HG02852 (cell line): ENCODE measurements at regions not wholly inside any gene's neighbourhood (a gene's known extent, or its start where the extent isn't known, plus 50 kb on each side); places are given as distances from the start of the nearest gene placed in this dataset.
A peak's percentile ranks its signal among the peaks of the same experiment; 100 is the strongest.

Experiments
- ATAC-seq: cut with Tn5 transposase; IDR thresholded peaks from one replicate; pipeline ENCODE4 v1.9.1; 2021; ENCODE audit warnings: mild to moderate bottlenecking, moderate library complexity; ENCODE audit not compliant: unreplicated experiment

DNA sequence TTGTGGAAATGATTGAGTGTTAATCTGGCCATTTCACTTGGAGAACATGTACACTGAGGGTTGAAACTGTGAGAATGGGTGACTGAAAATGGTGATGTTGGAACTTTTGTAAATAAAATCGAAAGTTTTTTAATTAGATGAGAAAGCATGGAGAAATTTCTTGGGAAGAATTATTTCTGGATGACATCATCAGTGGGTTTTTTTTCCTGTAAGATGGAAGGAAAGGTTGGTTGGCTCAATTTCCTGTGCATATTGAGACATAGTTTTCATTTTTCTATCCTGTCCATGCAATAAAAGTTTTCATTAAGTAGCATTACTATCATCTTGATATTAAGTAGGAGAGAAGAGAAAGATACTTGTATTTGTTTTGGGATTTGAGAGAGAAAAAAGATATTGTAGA is 120.6 kb upstream of the HTR2A start:
- ATAC-seq, result no peak

DNA sequence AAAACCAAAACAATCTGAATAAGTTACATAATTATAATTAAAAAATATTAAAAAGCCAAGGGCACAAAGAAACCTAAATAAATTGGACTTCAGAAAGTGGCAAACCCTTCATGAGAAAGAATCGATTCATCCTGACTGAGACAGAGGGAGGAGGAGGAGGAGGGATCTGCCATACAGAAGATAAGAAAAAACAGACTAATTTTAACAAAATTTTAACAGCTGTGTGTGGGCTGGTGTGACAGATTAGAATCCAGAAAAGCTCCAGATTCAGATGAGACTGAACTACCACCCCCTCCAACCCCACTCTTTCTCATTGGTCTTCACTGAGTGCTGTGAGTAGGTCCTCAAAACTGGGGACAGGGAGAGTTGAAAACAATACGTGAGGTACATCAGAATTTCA is 111.5 kb upstream of the HTR2A start:
- ATAC-seq, result no peak

DNA sequence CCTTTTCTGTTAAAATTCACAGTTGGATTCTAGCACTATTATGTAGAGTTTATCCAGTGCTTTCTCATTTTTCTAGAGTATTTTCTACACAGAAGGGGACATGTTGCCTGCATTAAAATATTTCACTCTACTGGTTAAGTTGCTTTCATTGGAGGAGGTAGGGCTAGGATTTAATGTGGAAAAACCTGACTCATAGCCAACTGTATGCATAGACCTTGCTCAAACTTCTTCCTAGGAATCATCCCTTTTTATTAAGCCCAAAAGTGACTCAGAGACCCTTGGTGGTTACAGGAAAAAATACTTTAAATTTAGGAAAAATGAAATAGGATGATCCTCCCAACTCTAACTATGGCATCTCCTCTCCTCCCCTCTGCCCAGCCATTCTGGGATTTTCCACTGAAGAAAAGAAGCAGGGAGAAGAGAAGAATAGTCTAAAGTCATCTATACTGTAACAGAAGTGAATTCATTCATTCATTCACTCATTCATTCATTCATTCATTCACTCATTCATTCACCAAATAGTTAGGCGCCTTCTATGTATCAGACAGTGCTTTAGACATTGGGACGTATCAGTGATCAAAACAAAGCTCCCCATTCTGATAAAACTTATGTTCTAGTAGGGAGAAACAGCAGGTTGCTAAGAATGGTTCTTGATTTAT is 109.0 kb upstream of the HTR2A start:
- no peak for ATAC-seq

- ATAC-seq, result no peak
These were observed 107.7 kb upstream of the HTR2A start for GRCh38 chr13:47004540-47004939.

DNA sequence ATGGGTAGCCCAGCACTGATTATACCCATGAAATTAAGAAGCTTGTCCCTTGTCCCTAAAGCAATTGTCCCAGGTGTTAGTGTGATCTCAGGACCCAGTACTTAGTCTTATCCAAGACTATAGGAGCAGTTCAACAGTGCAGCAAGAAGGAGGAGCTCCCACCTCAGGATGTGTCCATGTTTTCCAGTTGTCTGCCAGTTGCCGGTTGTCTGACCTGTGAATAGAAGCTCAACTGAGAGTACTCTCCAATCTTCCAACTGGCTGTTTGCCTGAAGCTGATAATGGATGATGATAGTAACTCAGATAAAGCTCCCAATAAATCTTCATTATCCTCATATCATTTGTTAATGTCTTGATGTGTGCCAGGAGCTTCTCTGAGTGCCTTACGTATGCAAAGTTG is 107.2 kb upstream of the HTR2A start:
- ATAC-seq, result no peak

DNA sequence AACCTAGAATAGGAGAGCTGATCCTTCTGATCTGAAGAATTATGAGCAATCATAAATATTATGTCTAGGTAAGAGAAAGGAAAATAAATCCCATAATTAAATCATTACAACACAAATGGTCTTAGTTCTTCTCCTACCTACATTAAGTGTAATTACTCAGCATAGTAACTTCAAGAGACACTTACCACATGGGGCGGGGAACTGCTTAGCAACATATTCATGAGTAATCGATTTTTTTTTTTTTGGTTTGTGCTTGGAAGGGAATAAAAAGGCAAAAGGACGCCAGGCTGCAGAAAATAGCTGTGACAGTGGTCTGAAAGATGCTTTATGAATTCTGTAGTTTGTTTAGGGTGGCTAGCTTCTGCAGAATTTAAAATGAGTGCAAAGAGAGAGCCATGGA is 103.3 kb upstream of the HTR2A start:
- ATAC-seq, result no peak

DNA sequence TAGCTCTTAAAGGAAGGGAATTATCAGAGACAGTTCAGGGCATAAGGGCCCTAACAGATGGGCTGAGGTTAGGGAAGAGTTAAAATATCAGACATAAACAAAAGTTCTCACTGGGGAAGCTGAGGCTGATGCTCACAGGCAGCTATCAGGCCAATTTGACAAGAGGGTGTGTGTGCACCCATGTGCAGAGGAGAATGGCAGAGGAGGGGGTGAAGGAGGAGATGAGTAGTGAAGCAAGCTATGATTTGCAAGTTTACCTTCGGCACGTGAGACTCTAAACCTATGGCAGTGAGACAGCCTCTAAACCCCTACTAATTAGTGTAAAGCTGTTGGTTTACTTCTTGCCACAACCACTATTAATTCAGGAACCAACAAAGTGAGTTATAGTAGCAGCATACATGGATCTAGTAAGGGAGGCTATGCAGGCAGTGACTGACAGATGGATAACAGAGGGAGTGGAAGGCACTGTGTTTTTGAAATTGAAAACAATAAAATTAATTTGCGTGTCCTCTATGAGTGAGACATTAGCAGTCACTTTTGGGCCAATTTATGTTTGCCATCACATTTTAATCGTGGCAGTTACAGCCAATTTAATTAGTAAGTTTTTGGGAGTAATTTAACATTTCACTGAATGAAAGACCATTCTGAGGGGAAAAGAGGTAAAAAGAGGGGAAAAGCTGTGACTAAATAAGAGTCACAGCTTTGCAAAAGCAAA is 99.6 kb upstream of the HTR2A start:
- peak; percentile 36 for ATAC-seq

- ATAC-seq, result peak; percentile 97
These were observed 99.0 kb upstream of the HTR2A start for GRCh38 chr13:46995874-46996273.

- ATAC-seq, result no peak
These were observed 97.6 kb upstream of the HTR2A start for GRCh38 chr13:46994492-46994891.

- no peak for ATAC-seq
These were observed 95.6 kb upstream of the HTR2A start for GRCh38 chr13:46992383-46992952.

DNA sequence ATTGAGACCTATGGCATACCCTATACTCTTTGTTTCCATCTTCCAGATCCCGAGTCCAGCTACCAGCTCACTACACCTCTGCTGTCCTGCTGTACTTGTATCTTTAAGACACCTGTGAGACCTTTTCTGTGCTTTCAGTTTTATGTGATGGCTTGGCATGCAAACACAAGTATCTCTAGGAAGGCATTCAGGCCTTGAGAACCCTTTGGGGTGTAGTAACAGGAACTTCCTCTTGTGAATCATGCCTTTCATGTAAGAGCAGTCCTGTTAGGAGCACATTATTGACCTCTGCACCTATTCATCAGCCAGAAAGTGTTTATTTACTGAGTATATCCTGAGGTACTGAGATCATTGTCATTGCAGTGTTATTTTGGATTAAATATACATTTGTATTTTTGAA is 87.0 kb upstream of the HTR2A start:
- peak; percentile 65 for ATAC-seq

DNA sequence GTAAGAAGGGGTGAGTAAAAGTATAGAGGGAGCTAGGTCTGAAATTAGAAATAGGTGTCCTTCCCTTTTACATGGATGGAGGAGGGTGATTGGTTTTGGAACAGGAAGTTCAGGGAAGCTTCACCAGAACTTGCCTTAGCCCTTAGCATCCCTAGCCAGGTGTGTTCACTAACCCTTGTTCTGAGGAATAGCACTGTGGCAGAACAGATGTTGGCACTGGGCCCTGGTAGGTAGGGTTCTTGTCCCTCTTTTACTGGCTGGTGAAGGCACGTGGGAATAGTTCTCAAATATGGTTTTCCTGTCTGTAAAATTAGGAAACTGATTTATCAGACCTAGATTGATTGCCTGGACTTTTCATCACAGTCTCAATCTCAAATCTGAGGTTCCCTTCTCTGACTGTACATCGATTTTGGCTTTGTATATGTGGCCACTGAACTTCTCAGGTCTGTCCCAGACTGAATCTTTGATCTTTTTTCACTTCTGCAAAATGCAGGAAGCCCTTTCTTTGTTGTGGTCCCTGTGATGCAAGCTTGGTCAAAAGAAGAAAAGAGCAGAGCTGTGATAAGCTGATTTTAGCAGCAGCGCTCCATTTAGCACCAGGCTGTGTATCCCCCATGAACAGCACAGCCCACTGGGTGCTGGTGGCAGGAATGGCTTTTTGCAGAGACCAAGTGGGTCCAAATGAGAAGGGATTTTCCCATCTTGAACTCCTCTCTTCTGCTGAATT is 86.2 kb upstream of the HTR2A start:
- peak; percentile 91 for ATAC-seq

GRCh38 chr13:46975173-46975572 is 78.3 kb upstream of the HTR2A start:
- no peak for ATAC-seq

GRCh38 chr13:46968450-46968849 is 71.6 kb upstream of the HTR2A start:
- no peak for ATAC-seq

GRCh38 chr13:46964789-46965527 is 68.1 kb upstream of the HTR2A start:
- no peak for ATAC-seq

DNA sequence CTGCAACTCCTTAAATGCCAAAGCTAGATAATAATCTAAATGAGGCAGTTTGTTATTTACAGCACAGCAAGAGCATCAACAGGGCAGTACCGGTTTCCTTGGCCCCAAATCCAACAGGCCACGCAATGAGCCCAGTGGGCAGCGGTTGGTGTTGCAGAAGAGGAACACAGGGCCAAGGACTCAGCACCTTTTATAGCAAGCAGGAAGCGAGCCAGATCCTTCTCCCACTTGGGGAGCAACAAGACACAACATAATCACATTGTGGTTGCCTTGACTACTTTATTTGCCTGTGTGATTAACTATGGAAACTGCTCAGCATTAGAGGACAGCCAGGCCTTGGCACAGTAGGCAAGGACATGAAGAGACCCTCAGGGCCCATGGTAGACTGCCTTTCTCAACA is 67.1 kb upstream of the HTR2A start:
- ATAC-seq, result no peak

DNA sequence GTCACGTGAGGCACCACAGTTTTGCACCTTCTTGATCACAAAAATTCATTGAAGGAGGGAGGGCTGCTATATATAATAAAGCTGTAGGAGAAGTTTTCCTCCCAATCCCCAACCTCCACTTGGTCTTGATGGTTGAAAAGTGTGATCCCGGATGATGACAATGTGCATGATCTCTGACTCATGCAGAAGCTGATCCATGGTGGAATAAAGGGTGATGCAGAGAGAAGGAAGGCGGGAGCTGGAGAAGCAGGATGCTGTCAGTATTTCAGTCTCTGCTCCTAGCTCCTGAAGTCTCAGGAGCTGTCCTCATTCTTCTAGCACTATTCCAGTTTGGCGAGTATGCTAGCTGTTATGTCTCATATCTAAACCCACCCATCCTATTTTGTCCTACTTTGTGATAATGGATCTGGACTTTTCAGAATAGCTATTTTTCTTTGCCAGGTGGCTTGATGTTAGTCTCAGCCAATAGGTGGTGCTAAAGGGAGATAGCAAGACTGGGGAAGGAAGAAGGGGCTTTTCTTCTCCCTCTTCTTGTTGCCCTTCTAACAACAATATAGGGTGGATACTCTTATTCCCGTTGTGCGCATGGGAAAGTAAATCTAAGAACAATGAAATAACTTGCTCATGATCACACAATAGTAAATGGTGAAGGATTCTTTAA is 65.6 kb upstream of the HTR2A start:
- ATAC-seq, result no peak

DNA sequence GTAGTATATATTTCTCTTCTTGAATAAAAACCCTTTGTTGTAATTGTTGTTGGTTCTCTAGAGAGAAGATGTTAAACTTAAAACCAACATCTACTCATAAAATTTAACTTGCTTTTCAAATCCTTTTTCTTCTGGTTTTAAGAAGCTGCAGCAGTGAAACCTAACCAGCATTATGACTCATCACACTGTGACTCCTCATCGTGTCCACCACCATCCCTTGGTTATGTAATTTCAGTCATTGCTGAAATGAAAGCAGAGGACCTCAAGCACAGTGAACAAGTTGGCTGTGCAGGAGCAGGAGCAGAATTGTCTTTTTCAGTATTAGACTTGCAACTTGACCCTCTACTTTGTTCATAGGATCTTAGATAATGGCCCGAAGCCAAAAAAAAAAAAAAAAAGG is 64.9 kb upstream of the HTR2A start:
- peak; percentile 100 for ATAC-seq

DNA sequence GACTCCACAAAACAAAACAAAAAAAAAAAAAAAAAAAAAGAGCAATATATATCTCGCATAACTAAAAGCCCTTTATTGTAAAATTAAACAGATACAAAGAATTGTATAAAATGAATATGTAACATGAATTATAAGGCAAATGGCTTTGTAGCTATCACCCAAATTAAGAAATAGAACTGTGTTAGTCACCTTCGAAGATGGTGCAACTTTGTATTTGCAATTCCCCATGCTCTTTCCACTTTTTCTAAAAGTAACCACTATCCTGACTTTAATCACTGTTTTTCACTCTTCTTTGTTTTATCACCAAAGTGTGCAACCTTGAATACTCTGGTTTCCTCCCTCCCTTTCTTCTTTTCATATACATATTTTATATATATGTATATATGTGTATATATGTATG is 57.1 kb upstream of the HTR2A start:
- no peak for ATAC-seq

DNA sequence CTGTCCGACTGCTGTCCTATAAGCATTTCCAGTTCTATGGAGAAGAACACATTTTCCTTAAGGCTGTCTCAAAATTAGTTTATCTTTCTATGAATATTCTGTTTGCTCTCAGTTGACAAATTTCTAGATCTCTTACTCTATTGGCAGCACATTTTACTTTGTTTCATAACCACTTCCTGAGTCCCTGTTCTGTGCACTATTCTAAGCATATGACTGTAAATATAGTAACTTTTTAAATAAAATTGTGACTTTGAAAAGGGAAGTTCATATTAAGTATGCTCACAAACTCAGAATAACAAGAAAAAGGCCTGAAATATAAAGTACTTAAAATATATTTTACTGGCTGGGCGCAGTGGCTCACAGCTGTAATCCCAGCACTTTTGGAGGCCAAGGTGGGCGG is 56.5 kb upstream of the HTR2A start:
- ATAC-seq, result peak; percentile 87

DNA sequence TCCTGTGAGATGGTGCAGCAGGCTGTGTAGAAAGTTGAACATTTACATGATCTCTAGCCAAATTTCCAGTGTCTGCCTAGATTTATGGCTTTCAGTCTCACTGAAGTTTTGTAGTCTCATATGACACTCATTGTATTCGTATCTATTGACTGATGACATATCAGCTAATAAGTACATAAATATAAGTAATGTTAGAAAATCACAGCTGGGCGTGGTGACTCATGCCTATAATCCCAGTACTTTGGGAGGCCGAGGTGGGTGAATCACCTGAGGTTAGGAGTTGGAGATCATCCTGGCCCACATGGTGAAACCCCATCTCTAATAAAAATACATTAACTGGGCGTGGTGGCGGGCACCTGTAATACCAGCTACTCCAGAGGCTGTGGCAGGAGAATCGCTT is 54.7 kb upstream of the HTR2A start:
- ATAC-seq, result no peak
